Fibroblast of lung (primary cell): ENCODE measurements at regions not wholly inside any gene's neighbourhood (a gene's known extent, or its start where the extent isn't known, plus 50 kb on each side); places are given as distances from the start of the nearest gene placed in this dataset.

Experiments
- DNase-seq, 2 donors: peaks; one replicate each; pipeline versions ENCODE4 v3.0.0 to v3.0.0-alpha.2; 2010; ENCODE audit warnings: low read depth in 2 of 2
- H2AFZ ChIP-seq: 2 replicates; pipeline ENCODE4 v1.5.1; 2012; ENCODE audit warnings: low read length, control low read depth, inconsistent platforms
- H3K27ac ChIP-seq: 2 replicates; pipeline ENCODE4 v1.5.1; 2011; ENCODE audit warnings: low read length, control low read depth; ENCODE audit not compliant: insufficient read depth
- H3K27me3 ChIP-seq: 2 replicates; pipeline ENCODE4 v1.5.1; 2011; ENCODE audit warnings: mild to moderate bottlenecking, low read length; ENCODE audit not compliant: control insufficient read depth, insufficient read depth
- H3K36me3 ChIP-seq: 2 replicates; pipeline ENCODE4 v1.5.1; 2011; ENCODE audit warnings: low read length; ENCODE audit not compliant: control insufficient read depth, insufficient read depth
- H3K4me1 ChIP-seq: 2 replicates; pipeline ENCODE4 v1.5.1; 2011; ENCODE audit warnings: low read length; ENCODE audit not compliant: control insufficient read depth, insufficient read depth; ENCODE audit errors: extremely low read depth
- H3K4me2 ChIP-seq: 2 replicates; pipeline ENCODE4 v1.5.1; 2011; ENCODE audit warnings: low read length, control low read depth; ENCODE audit not compliant: insufficient read depth; ENCODE audit errors: extremely low read depth
- H3K4me3 ChIP-seq, 4 experiments: fragments of 200-600 bp in 1 of 4; sonication (generic) in 1 of 4; replicated peaks in 1 of 4; 2 replicates each; pipeline ENCODE4 v1.5.1; 2011 to 2016; ENCODE audit warnings: low read length in 4 of 4, low read depth in 3 of 4, mild to moderate bottlenecking in 3 of 4, control low read depth in 2 of 4, inconsistent platforms in 1 of 4, mixed read lengths in 1 of 4; ENCODE audit not compliant: insufficient read depth in 1 of 4; ENCODE audit errors: control extremely low read depth in 1 of 4
- H3K79me2 ChIP-seq: 2 replicates; pipeline ENCODE4 v1.5.1; 2012; ENCODE audit warnings: mild to moderate bottlenecking, low read length, inconsistent platforms; ENCODE audit not compliant: control insufficient read depth, insufficient read depth
- H3K9ac ChIP-seq: 2 replicates; pipeline ENCODE4 v1.5.1; 2011; ENCODE audit warnings: mild to moderate bottlenecking, low read length, control low read depth; ENCODE audit not compliant: insufficient read depth
- H3K9me3 ChIP-seq: 2 replicates; pipeline ENCODE4 v1.5.1; 2012; ENCODE audit warnings: low read depth, low read length; ENCODE audit not compliant: control insufficient read depth, insufficient read depth
- H4K20me1 ChIP-seq: 2 replicates; pipeline ENCODE4 v1.5.1; 2011; ENCODE audit warnings: low read length; ENCODE audit not compliant: control insufficient read depth, insufficient read depth; ENCODE audit errors: extremely low read depth
- CTCF ChIP-seq, 2 donors: IDR thresholded peaks in 1 of 2; conservative IDR thresholded peaks in 1 of 2; 1 replicate in 1 of 2; 2 replicates in 1 of 2; pipeline ENCODE4 v1.5.1; 2011 to 2012; ENCODE audit warnings: low read length in 2 of 2, control low read depth in 1 of 2, inconsistent platforms in 1 of 2, low read depth in 1 of 2, mild to moderate bottlenecking in 1 of 2
- EZH2 ChIP-seq: IDR thresholded peaks from 2 replicates; pipeline ENCODE4 v1.5.1; 2012; ENCODE audit warnings: low read length, control low read depth, mild to moderate bottlenecking; ENCODE audit errors: missing control alignments

- Histone ChIP-seq H3K4me2 (no peak overlapping the region), H2AFZ (no peak overlapping the region), H3K9me3 (no peaks in the 10 kb centered on the region), H3K4me3 (no peak overlapping the region), H3K9ac (no peak overlapping the region), H3K27me3 (no peaks in the 10 kb centered on the region), H3K27ac (no peak overlapping the region), H3K79me2 (no peaks in the 10 kb centered on the region), H4K20me1 (no peaks in the 10 kb centered on the region), H3K36me3 (no peaks in the 10 kb centered on the region), H3K4me1 (no peaks in the 10 kb centered on the region)
- no peak for DNase-seq
- TF ChIP-seq CTCF (conservative IDR thresholded peaks at IDR 0.05 in 1 of 2, IDR thresholded peaks at IDR 0.05 in 1 of 2; ENCODE audit: low read depth in 1 of 2, low read length in 2 of 2): no peak
- TF ChIP-seq EZH2: no peak
Observed at GRCh38 chr5:1945606-1946005, 62.9 kb upstream of the IRX4 start.

DNA sequence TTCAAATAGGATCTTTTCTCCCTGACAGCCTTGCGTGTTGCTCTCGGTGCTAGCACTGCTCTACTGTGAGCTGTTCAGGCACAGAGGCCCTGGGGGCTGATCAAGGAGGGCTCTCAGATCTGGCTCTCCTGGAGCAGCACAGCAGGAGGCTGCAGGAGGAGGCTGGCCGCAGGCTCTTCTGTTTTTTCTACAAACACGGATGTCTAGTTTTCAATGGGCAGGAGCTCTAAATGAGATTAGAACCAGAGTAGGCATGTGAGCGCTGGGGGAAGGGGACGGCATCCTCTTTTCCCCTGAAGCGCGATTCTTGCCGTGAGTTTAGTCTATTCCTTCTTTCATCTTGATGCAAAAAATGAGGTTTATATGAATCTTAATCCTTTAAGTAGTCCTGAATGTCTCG is 61.7 kb upstream of the IRX4 start:
- TF ChIP-seq EZH2 (no peak), CTCF (conservative IDR thresholded peaks at IDR 0.05 in 1 of 2, IDR thresholded peaks at IDR 0.05 in 1 of 2; ENCODE audit: low read depth in 1 of 2, low read length in 2 of 2) (no peak)
- H2AFZ ChIP-seq: no peak overlapping the region
- no peak for DNase-seq

DNA sequence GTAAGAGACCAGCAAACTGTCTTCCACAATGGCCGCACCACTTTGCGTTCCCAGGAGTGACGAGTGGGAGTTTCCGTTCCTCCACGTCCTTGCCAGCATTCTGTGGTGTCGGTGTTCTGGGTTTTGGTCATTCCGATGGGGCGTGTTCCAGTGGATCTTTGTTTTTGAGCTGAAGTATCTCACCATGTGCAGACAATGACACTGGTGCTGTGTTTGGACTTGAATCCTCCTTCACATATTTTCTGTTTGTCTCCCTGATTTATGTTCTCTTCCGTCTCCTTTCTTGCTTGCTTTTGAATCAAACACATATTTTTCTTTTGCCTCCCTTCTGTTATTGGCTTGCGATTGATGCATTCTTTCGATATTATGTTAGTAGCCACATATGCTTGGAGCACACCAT is 60.8 kb upstream of the IRX4 start:
- no peak overlapping the region for H2AFZ ChIP-seq
- no peak overlapping the region for H3K4me2 ChIP-seq
- no peaks in the 10 kb centered on the region for H3K36me3 ChIP-seq
- no peaks in the 10 kb centered on the region for H3K4me1 ChIP-seq
- no peaks in the 10 kb centered on the region for H3K27me3 ChIP-seq
- H4K20me1 ChIP-seq: no peaks in the 10 kb centered on the region
- no peak for TF ChIP-seq CTCF (conservative IDR thresholded peaks at IDR 0.05 in 1 of 2, IDR thresholded peaks at IDR 0.05 in 1 of 2; ENCODE audit: low read depth in 1 of 2, low read length in 2 of 2)
- no peak for TF ChIP-seq EZH2
- H3K79me2 ChIP-seq: no peaks in the 10 kb centered on the region
- no peak overlapping the region for H3K9ac ChIP-seq
- no peaks in the 10 kb centered on the region for H3K9me3 ChIP-seq
- H3K27ac ChIP-seq: no peak overlapping the region
- no peak overlapping the region for H3K4me3 ChIP-seq
- no peak for DNase-seq

More for the DNA sequence above, 61.7 kb upstream of the IRX4 start:
- Histone ChIP-seq H3K4me3 (no peak overlapping the region), H3K4me2 (no peak overlapping the region), H4K20me1 (no peaks in the 10 kb centered on the region), H3K9me3 (no peaks in the 10 kb centered on the region), H3K27me3 (no peaks in the 10 kb centered on the region), H3K79me2 (no peaks in the 10 kb centered on the region), H3K9ac (no peak overlapping the region), H3K27ac (no peak overlapping the region), H3K4me1 (no peaks in the 10 kb centered on the region), H3K36me3 (no peaks in the 10 kb centered on the region)
